ENCODE measurements at regions not wholly inside any gene's neighbourhood (a gene's known extent, or its start where the extent isn't known, plus 50 kb on each side); places are given as distances from the start of the nearest gene placed in this dataset.
"Not testable (repeated sequence)": the region's sequence is repeated elsewhere in the genome, so short reads cannot be mapped to it uniquely, and the experiment has no call there.

DNA sequence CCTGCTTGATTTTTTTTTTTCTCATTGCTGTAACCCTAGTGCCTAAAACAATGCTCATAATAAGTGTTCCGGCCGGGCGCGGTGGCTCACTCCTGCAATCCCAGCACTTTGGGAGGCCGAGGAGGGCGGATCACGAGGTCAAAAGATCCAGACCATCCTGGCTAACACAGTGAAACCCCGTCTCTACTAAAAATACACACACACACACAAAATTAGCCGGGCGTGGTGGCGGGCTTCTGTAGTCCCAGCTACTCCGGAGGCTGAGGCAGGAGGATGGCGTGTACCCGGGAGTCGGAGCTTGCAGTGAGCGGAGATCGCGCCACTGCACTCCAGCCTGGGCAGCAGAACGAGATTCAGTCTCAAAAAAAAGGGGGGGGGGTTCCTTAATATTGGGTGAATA lies 214.0 kb upstream of the HSF2 start:
- H3K9me3 Mint-ChIP-seq, H3K27ac Mint-ChIP-seq, H3K36me3 Mint-ChIP-seq, H3K4me1 Mint-ChIP-seq, H3K27me3 Mint-ChIP-seq, H3K4me3 Mint-ChIP-seq: not testable (repeated sequence)

DNA sequence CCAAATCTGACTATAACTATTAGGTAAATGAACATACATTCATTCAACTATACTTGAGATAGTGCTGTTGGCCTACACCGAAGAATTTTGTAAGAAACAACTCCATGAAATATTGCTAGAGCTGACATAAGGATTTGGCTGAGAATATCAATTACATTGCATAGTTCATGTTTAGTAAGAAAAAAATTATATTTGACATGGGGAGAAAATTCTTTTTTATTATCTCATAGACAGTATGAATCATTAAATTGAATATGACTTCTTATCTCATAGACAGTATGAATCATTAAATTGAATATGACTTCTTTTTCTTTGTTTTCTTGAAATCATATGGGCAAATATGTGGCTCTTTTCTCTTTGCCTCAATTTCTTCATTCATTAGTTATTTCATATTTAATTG lies 212.3 kb upstream of the HSF2 start:
- H3K9me3 Mint-ChIP-seq, result no peaks in the 10 kb centered on the region
- H3K27ac Mint-ChIP-seq, result no peak overlapping the region
- no peak overlapping the region for H3K4me3 Mint-ChIP-seq
- H3K27me3 Mint-ChIP-seq, result peaks cover 3% of the 10 kb centered on the region
- H3K4me1 Mint-ChIP-seq, result no peaks in the 10 kb centered on the region
- no peaks in the 10 kb centered on the region for H3K36me3 Mint-ChIP-seq

DNA sequence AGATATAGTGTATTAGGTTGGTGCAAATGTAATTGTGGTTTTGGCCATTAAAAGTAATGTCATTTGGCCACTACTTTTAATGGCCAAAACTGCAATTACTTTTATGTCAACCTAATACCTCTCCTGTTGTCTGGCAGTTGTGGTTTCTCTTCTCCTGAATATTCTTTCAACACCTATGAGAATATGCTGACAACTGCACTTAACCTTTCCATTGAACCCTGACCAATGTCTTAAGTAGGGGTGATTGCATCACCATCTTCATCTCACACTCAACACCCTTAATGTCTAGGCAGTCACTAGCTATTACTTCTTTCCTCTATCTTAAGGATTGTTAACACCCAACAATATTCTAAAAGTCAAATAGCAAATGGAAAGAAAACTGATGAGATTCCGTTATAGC lies 200.5 kb upstream of the HSF2 start:
- H3K27ac Mint-ChIP-seq, result no peak overlapping the region
- no peaks in the 10 kb centered on the region for H3K36me3 Mint-ChIP-seq
- H3K4me1 Mint-ChIP-seq, result no peaks in the 10 kb centered on the region
- H3K4me3 Mint-ChIP-seq, result no peak overlapping the region
- peaks cover 5% of the 10 kb centered on the region for H3K9me3 Mint-ChIP-seq
- H3K27me3 Mint-ChIP-seq, result no peaks in the 10 kb centered on the region

DNA sequence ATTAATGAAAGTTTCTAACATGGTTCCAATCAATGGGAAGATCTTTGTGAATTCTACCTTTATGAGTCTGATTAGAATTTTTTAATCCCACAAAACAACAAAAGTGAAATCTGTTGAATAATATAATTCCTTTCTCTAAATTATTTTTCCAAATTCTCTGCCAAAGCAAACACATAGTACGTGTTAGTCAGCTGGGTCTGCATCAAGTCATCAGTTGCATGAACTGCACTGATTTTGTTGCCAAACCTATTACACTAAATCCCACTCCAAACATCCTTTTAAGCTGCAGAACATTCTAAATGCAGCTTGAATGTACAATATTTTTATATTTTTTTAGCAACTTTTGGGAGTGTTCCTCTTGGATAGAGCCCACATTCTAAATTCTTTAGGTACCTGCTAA lies 199.0 kb upstream of the HSF2 start:
- H3K27me3 Mint-ChIP-seq, result no peaks in the 10 kb centered on the region
- no peak overlapping the region for H3K27ac Mint-ChIP-seq
- no peaks in the 10 kb centered on the region for H3K4me1 Mint-ChIP-seq
- H3K4me3 Mint-ChIP-seq, result no peak overlapping the region
- peaks cover 5% of the 10 kb centered on the region for H3K9me3 Mint-ChIP-seq
- H3K36me3 Mint-ChIP-seq, result no peaks in the 10 kb centered on the region

DNA sequence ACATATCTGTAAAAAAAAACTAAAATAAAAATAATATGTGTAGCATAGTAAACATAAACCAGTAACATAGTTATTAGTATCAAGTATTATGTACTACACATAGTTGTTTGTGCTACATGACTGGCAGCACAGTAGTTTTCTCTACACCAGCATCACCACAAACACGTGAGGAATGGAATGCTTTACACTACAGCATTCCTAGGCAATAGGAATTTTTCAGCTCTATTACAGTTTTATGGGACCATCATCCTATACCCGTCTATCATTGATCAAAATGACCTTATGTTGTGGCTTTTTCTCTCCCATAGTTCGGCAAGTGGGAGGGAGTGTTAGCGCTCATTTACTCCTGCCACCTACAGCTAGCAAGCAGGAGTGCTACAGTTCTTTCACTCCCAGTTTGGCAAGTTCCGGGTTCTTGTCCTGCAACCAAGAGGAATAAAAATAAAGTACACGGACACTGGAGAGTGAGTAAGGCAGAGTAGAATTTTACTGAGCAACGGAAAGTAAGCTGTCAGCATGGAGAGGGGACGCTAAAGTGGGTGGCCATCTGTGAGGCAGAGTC lies 196.8 kb upstream of the HSF2 start:
- Mint-ChIP-seq H3K4me1 (no peaks in the 10 kb centered on the region), H3K4me3 (no peak overlapping the region), H3K9me3 (peaks cover 5% of the 10 kb centered on the region), H3K36me3 (no peaks in the 10 kb centered on the region), H3K27me3 (no peaks in the 10 kb centered on the region), H3K27ac (no peak overlapping the region)

DNA sequence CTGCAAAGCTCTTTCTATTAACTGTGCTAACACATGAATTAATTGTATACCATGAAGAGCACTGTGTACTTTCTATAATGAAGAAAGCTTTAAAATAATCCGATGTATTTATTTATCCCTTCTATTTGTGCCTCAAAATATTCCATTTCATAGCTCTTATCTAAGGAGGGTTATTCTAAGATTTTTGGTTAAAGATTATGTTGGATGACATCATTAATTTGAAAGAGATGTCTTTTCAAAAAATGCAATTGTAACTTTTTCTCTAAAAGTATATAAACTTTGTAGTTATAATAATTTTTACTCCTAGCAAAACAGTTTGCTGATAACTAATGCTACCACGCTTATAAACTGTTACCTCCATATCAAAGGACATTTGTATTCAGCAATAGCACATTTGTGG lies 192.4 kb upstream of the HSF2 start:
- Mint-ChIP-seq H3K27me3 (no peaks in the 10 kb centered on the region), H3K4me3 (no peak overlapping the region), H3K36me3 (no peaks in the 10 kb centered on the region), H3K27ac (no peak overlapping the region), H3K9me3 (peaks cover 5% of the 10 kb centered on the region), H3K4me1 (no peaks in the 10 kb centered on the region)

DNA sequence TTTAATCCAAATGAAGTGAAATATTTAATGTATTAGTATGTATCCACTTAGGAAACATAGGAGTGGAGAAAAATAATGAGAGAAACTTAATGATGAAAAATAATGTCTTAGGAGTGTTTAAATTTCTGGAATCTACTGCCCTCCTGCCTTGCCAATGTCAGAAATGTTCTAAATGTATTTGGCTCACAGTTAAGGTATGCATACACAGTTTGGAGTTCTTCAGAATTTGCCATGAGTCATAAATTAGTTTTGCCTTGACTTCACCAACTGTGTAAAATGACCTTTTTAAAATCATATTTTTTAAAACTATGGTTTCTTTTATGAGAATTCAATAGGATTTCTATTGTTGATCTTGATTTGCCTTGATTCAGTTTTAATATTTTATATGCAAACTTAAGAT lies 191.7 kb upstream of the HSF2 start:
- Mint-ChIP-seq H3K27me3 (no peaks in the 10 kb centered on the region), H3K27ac (no peak overlapping the region)

DNA sequence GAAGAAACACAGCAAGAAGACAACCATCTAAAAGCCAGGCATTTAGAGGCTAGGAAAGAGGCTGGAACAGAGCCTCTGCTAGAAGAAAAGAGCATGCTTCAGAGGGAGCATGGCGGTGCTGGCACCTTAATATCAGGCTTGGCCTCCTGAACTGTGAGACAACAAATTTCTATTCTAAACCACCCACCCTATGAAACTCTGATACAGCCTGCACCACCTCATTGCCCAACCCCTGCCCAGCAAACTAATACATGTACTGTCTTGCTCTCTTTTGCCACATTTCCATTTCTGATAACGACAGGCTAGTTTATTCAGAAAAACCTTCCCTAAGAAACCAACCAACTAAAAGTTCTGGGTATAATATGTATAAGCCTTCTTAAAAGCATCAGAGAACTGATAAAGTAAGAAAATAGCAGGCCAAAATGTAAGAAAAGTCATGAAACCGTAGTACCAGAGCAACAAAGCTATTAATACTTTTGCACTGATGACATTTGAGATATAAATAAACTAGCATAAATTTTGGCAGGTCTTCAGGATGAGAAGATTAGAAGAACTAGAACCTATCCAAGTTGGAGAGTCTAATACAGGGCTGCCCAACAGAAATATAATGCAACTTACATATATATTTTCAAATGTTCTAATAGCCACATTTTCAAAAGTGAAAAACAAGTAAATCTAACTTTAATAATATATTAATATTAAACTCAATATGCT lies 184.7 kb upstream of the HSF2 start:
- no peaks in the 10 kb centered on the region for H3K4me1 Mint-ChIP-seq
- no peak overlapping the region for H3K4me3 Mint-ChIP-seq
- H3K27ac Mint-ChIP-seq, result no peak overlapping the region
- no peaks in the 10 kb centered on the region for H3K27me3 Mint-ChIP-seq
- no peaks in the 10 kb centered on the region for H3K9me3 Mint-ChIP-seq
- no peaks in the 10 kb centered on the region for H3K36me3 Mint-ChIP-seq

More for the DNA sequence above, 191.7 kb upstream of the HSF2 start:
- Mint-ChIP-seq H3K4me1 (no peaks in the 10 kb centered on the region), H3K9me3 (peaks cover 5% of the 10 kb centered on the region), H3K4me3 (no peak overlapping the region), H3K36me3 (no peaks in the 10 kb centered on the region)

DNA sequence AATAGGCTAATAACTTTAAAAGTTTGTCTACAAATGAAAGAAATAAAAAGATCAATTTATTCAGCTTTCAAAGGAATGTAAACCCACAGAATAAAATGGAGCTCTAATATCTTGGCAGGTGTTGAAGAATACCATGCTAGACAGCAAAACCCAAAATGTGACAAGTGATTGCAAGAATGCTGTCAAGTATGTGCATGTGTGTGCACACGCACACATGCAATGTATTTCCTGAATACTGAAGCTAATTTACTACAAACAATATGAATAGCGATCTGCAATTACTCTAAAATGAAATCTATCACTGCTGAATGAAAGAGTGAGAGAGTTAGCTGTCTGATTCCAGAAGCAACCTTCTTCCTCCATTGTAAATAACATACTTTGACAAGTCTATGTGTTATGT lies 179.2 kb upstream of the HSF2 start:
- Mint-ChIP-seq H3K4me1 (no peaks in the 10 kb centered on the region), H3K4me3 (no peak overlapping the region), H3K9me3 (no peaks in the 10 kb centered on the region), H3K36me3 (no peaks in the 10 kb centered on the region), H3K27me3 (no peaks in the 10 kb centered on the region), H3K27ac (no peak overlapping the region)

DNA sequence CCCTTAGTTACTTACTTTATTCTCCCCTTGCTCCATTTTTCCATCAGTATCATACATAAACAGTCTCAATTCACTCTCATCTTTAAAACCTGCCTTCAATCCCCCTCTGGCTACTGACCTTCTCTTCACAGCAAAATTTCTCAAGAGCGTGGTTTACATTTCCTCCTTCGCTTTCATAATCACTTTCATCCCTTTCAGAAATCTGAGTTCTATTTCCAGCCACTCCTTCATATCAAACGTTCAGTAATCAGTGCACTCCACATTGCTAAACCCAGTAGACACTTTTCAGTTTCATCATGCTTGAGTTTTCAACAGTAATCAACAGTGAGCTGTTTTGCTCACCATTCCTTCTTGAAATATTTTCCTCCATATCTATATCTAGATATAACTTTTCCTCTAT lies 176.7 kb upstream of the HSF2 start:
- Mint-ChIP-seq H3K27me3 (no peaks in the 10 kb centered on the region), H3K27ac (no peak overlapping the region), H3K9me3 (no peaks in the 10 kb centered on the region), H3K36me3 (no peaks in the 10 kb centered on the region), H3K4me3 (no peak overlapping the region), H3K4me1 (no peaks in the 10 kb centered on the region)

DNA sequence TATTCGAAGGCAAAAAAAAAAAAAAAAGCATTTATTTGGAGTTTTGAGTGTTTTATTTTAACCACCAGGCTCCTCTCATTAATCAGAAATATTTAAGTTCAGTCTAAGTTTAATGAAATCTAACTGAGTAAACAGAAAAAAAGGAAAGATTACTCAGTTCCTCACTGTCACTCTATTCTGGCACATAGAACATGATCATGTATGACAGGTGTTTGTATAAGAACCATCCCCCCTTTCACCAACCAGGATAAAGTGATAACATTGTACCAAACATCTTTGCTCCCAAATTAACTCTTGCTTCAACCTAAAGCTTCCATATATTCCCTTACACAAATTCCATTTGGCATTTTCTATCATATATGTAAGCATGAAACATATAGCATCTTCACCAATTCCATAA lies 176.2 kb upstream of the HSF2 start:
- Mint-ChIP-seq H3K36me3 (no peaks in the 10 kb centered on the region), H3K9me3 (no peaks in the 10 kb centered on the region), H3K27me3 (no peaks in the 10 kb centered on the region), H3K4me3 (no peak overlapping the region), H3K27ac (no peak overlapping the region), H3K4me1 (no peaks in the 10 kb centered on the region)

DNA sequence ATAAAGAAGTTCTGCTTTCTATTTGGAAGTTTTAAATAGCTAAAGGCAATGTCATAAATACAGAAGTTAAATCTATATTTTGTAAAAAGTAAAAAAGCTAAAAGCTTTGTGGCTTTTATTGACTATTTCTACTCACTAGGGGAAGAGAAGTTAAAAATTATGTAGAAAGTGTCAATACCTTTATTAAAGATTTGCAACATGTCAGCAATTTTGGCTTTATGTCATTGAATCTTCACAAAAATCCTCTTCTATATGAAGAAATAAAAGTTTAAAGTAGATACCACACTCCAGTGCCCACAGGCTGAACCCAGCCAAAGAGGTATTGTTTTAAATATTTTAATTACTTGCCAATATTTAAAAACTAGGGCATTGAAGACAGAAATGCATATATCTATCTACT lies 160.6 kb upstream of the HSF2 start:
- H3K36me3 Mint-ChIP-seq, result peaks cover 2% of the 10 kb centered on the region
- H3K9me3 Mint-ChIP-seq, result peaks cover 10% of the 10 kb centered on the region
- no peaks in the 10 kb centered on the region for H3K4me1 Mint-ChIP-seq
- H3K4me3 Mint-ChIP-seq, result no peak overlapping the region
- H3K27me3 Mint-ChIP-seq, result no peaks in the 10 kb centered on the region
- H3K27ac Mint-ChIP-seq, result no peak overlapping the region

DNA sequence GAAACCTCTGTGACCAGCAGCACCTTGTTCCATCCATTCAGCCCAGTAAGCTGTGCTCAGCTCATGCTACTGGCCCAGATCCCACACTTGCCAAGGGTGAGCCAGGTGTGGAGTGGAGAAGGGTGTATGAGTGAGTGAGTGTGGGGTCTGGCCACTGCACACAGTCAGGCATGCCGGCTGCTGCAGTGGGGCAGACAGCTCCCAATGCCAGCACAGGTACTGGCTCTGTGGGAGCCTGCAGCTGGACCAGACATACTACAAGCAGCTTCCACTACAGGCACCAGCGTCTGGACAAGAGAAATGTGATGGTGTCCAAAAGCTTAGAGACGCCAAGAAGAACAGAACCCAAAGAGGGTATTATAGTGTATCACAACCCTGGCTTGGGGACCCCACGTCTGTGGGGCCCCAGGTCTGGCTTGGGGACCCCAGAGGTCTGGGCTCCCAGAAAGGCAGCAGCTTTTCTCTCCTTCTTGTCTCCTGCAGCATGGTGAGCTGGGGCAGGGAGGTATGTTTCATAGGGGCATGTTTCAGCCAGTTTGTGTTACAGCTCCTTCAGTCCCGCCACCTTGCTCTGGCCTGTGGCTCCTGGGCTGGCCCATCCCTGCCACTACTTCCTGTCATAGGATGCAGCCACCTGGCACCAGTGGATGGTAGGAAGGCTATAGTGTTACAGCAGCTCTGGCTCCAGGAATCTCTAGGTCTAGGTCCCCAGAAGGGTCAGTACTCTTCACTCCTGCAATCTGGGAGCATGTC lies 152.4 kb upstream of the HSF2 start:
- Mint-ChIP-seq H3K4me3 (no peak overlapping the region), H3K36me3 (peaks cover 2% of the 10 kb centered on the region), H3K4me1 (no peaks in the 10 kb centered on the region), H3K27me3 (no peaks in the 10 kb centered on the region), H3K27ac (no peak overlapping the region), H3K9me3 (peaks cover 17% of the 10 kb centered on the region)

DNA sequence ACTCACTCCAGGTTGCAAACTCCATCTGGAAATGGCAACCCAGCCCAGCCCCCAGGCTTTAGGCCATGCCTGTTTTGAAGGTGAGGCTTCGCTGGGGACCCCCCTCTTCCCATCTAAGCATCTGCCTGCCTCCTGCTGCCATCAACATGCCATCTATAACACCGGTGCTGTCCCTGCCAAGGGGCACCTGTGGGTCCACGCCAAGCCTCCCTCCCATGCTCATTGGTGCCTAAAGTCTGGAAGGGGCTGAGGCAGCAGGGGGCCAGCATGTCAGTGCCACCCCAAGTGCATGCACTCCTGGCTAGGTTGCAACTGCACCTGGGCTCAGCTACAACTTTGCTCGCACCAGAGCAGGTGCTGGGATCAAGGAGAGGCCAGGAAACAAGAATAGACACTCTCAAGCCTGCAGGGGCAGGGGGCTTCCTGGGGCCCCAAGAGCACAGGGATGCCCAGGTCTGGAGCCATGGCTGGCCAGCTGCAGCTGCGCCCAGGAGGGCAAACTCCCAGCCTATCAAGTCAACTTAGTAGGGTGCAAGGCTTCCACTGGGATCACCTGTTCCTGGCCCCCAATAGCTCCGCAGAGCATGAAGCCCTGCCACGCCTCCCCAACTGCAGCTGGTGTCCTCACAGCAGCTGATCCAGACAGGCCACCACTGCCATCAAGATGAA lies 151.3 kb upstream of the HSF2 start:
- H3K27ac Mint-ChIP-seq, result no peak overlapping the region
- H3K4me1 Mint-ChIP-seq, result no peaks in the 10 kb centered on the region
- no peaks in the 10 kb centered on the region for H3K27me3 Mint-ChIP-seq
- peaks cover 2% of the 10 kb centered on the region for H3K36me3 Mint-ChIP-seq
- peaks cover 14% of the 10 kb centered on the region for H3K9me3 Mint-ChIP-seq
- no peak overlapping the region for H3K4me3 Mint-ChIP-seq

DNA sequence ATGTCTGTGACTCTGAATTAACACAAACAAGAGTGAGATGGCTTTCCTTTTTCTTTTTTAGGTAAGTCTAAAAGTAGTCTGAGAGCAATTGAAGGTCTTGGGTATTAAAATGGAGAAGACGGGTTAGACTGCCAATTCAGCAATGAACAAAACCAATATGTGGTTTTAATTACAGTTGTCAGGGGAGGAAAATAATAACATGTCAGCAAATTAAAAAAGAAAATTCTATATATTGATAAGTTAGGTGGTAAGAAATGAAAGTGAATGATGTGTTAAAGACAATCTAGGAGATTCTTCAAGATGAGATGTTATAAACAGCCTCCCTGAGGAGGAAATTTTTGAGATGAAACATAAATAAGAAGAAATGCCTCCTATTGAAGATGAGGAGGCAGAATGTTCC lies 150.6 kb upstream of the HSF2 start:
- Mint-ChIP-seq H3K4me1 (no peaks in the 10 kb centered on the region), H3K4me3 (no peak overlapping the region), H3K9me3 (peaks cover 7% of the 10 kb centered on the region), H3K27ac (no peak overlapping the region), H3K27me3 (no peaks in the 10 kb centered on the region), H3K36me3 (no peaks in the 10 kb centered on the region)

DNA sequence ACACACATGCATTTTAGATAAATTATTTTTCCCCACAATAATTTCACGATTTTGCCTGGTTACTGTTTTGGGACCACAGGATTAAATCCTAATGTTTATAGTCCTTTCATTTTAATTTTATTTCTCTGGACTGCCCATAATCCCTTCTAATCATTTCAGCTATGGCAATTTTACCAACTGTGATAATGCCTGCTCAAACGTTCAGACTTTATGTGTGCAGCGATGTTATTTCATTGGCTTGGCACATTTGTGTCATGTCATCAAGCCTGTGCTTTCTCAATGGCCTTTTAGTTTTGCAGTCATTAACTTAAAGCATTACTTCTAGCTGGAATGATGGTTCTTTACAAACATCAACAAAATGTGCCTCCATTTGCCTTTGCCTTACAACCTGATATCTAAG lies 140.6 kb upstream of the HSF2 start:
- H3K27me3 Mint-ChIP-seq, result peaks cover 10% of the 10 kb centered on the region
- no peaks in the 10 kb centered on the region for H3K36me3 Mint-ChIP-seq
- no peaks in the 10 kb centered on the region for H3K9me3 Mint-ChIP-seq
- H3K4me1 Mint-ChIP-seq, result no peaks in the 10 kb centered on the region
- no peak overlapping the region for H3K4me3 Mint-ChIP-seq
- no peak overlapping the region for H3K27ac Mint-ChIP-seq

Data from activated naive CD4-positive, alpha-beta T cell treated with anti-CD3 and anti-CD28 coated beads, Interleukin-2, amount 50 U/mL, for 24 hours (primary cell).